ENCODE measurements at regions not wholly inside any gene's neighbourhood (a gene's known extent, or its start where the extent isn't known, plus 50 kb on each side); places are given as distances from the start of the nearest gene placed in this dataset.

GRCh38 chr1:30259631-30260030 is 463.8 kb downstream of the MATN1 start:
- TF ChIP-seq POLR2A (IDR thresholded peaks at IDR 0.05; ENCODE audit: extremely low read depth, insufficient read length) (no peak), CTCF (IDR thresholded peaks at IDR 0.05; ENCODE audit: low read depth, low read length) (no peak), MAX (IDR thresholded peaks at IDR 0.05; ENCODE audit: low read depth, low read length) (no peak), MYC (IDR thresholded peaks at IDR 0.05; ENCODE audit: low read depth, low read length) (no peak)

Data from NB4 (cell line).